PC-3 (cell line): ENCODE measurements at regions not wholly inside any gene's neighbourhood (a gene's known extent, or its start where the extent isn't known, plus 50 kb on each side); places are given as distances from the start of the nearest gene placed in this dataset.

Experiments used
- ATAC-seq: fragments of 200-7000 bp; cut with Tn5 transposase; 2 replicates; pipeline ENCODE4 v1.9.1; 2020; ENCODE audit warnings: mild to moderate bottlenecking, moderate library complexity
- BruUV-seq: library from RNA; stranded (reverse); fragments of 400-500 nt; replicated peaks from 2 replicates; lab custom pipeline; 2021; lab: Mats Ljungman, UMichigan
- CTCF ChIA-PET: fragments of 300-600 bp; sonication (Branson Sonifier 250); formaldehyde crosslinking; loops from one replicate; lab custom pipeline; 2022; ENCODE audit warnings: antibody characterized with exemption; lab: Charles Lee
- POLR2A ChIA-PET: fragments of 300-600 bp; sonication (Branson Sonifier 250); formaldehyde crosslinking; loops from one replicate; lab custom pipeline; 2022; ENCODE audit warnings: antibody characterized with exemption; ENCODE audit not compliant: unreplicated experiment; lab: Charles Lee
- DNase-seq: peaks from one replicate; pipeline ENCODE4 v3.0.0-alpha.2; 2015
- H2AFZ ChIP-seq: fragments of 300-600 bp; sonication (generic); 2 replicates; pipeline ENCODE4 v1.6.0; 2016; ENCODE audit warnings: antibody characterized with exemption, low read length
- H3F3A ChIP-seq: fragments of 300-600 bp; sonication (generic); one replicate; pipeline ENCODE4 v1.6.0; 2017; ENCODE audit warnings: antibody characterized with exemption, low read length, control low read depth, mild to moderate bottlenecking; ENCODE audit not compliant: unreplicated experiment
- H3K27ac ChIP-seq: fragments of 300-600 bp; sonication (generic); 2 replicates; pipeline ENCODE4 v1.5.1; 2016; ENCODE audit warnings: mild to moderate bottlenecking, low read length
- H3K27me3 ChIP-seq: fragments of 300-600 bp; sonication (generic); 2 replicates; pipeline ENCODE4 v1.6.1; 2016; ENCODE audit warnings: low read length, mixed read lengths
- H3K36me3 ChIP-seq: fragments of 300-600 bp; sonication (generic); 2 replicates; pipeline ENCODE4 v1.6.1; 2016; ENCODE audit warnings: low read depth, mixed run types, low read length, mixed read lengths
- H3K4me1 ChIP-seq: fragments of 300-600 bp; sonication (generic); 2 replicates; pipeline ENCODE4 v1.5.1; 2016; ENCODE audit warnings: low read length; ENCODE audit not compliant: insufficient read depth
- H3K4me2 ChIP-seq: fragments of 300-600 bp; sonication (generic); 2 replicates; pipeline ENCODE4 v1.6.0; 2016; ENCODE audit warnings: low read length
- H3K4me3 ChIP-seq: fragments of 300-600 bp; sonication (generic); 2 replicates; pipeline ENCODE4 v1.5.1; 2016; ENCODE audit warnings: mild to moderate bottlenecking, low read length, mixed read lengths
- H3K79me2 ChIP-seq: fragments of 300-600 bp; sonication (generic); 2 replicates; pipeline ENCODE4 v1.6.1; 2017; ENCODE audit warnings: low read length, mixed read lengths
- H3K9ac ChIP-seq: fragments of 300-600 bp; sonication (generic); 2 replicates; pipeline ENCODE4 v1.6.0; 2016; ENCODE audit warnings: mild to moderate bottlenecking, low read length
- H3K9me2 ChIP-seq: fragments of 300-600 bp; sonication (generic); replicated peaks from 2 replicates; pipeline ENCODE4 v1.6.1; 2016; ENCODE audit warnings: mixed run types, low read length, mixed read lengths
- H3K9me3 ChIP-seq: fragments of 300-600 bp; sonication (generic); 2 replicates; pipeline ENCODE4 v1.6.1; 2016; ENCODE audit warnings: low read length, mixed read lengths
- H4K20me1 ChIP-seq: fragments of 300-600 bp; sonication (generic); 2 replicates; pipeline ENCODE4 v1.6.1; 2016; ENCODE audit warnings: low read length, mixed read lengths
- CTCF ChIP-seq: fragments of 300-600 bp; sonication (generic); conservative IDR thresholded peaks from 2 replicates; pipeline ENCODE4 v1.5.1; 2017; ENCODE audit warnings: antibody characterized with exemption, low read depth, mild to moderate bottlenecking, low read length
- EZH2 ChIP-seq: fragments of 300-600 bp; sonication (generic); IDR thresholded peaks from one replicate; pipeline ENCODE4 v1.6.1; 2017; ENCODE audit warnings: antibody characterized with exemption, mild to moderate bottlenecking, low read length; ENCODE audit not compliant: unreplicated experiment
- EZH2phosphoT487 ChIP-seq: fragments of 300-600 bp; sonication (generic); IDR thresholded peaks from 2 replicates; pipeline ENCODE4 v1.6.1; 2018; ENCODE audit warnings: mild to moderate bottlenecking, antibody characterized with exemption, low read length, borderline replicate concordance
- intact Hi-C: fragments of 100-400 bp; cut with micrococcal nuclease; formaldehyde crosslinking; loops from 2 replicates; pipeline ENCODE4 v1.9.0; 2023

- intact Hi-C loops: no loop called here
- Histone ChIP-seq H3K4me2 (no peak overlapping the region), H3K4me1 (no peaks in the 10 kb centered on the region), H4K20me1 (no peaks in the 10 kb centered on the region), H3K79me2 (no peaks in the 10 kb centered on the region), H3K36me3 (no peaks in the 10 kb centered on the region), H3K9me3 (no peaks in the 10 kb centered on the region), H3K27me3 (no peaks in the 10 kb centered on the region), H3K9me2 (no peaks in the 10 kb centered on the region), H2AFZ (no peak overlapping the region), H3K4me3 (no peak overlapping the region), H3K9ac (no peak overlapping the region), H3K27ac (no peak overlapping the region), H3F3A (no peaks in the 10 kb centered on the region)
- no TSS peak for BruUV-seq
- CTCF ChIA-PET: no interaction called here
- ATAC-seq (no peak), DNase-seq (no peak)
- POLR2A ChIA-PET: no interaction called here
- no peak for TF ChIP-seq EZH2phosphoT487
- no peak for TF ChIP-seq CTCF
- TF ChIP-seq EZH2: no peak
These were observed 283.2 kb downstream of the ARL4A start for GRCh38 chr7:12970626-12971025.

GRCh38 chr7:12974451-12975166 is 287.2 kb downstream of the ARL4A start:
- H3K4me1 ChIP-seq: no peaks in the 10 kb centered on the region
- no peak for ATAC-seq
- intact Hi-C loops: no loop called here
- no peak overlapping the region for H3K4me2 ChIP-seq
- H3K27ac ChIP-seq: no peak overlapping the region
- TF ChIP-seq CTCF (no peak), EZH2phosphoT487 (no peak)
- no peaks in the 10 kb centered on the region for H3K27me3 ChIP-seq
- H3K4me3 ChIP-seq: no peak overlapping the region
- ChIA-PET CTCF (no interaction called here), POLR2A (no interaction called here)
- no peak overlapping the region for H3K9ac ChIP-seq
- H3K9me3 ChIP-seq: no peaks in the 10 kb centered on the region
- no peaks in the 10 kb centered on the region for H3F3A ChIP-seq
- no peaks in the 10 kb centered on the region for H3K79me2 ChIP-seq
- no peaks in the 10 kb centered on the region for H3K9me2 ChIP-seq
- no peak for DNase-seq
- no peak overlapping the region for H2AFZ ChIP-seq
- H3K36me3 ChIP-seq: no peaks in the 10 kb centered on the region
- BruUV-seq: no TSS peak
- H4K20me1 ChIP-seq: no peaks in the 10 kb centered on the region

GRCh38 chr7:12975412-12975811 is 288.0 kb downstream of the ARL4A start:
- H3K9ac ChIP-seq: no peak overlapping the region
- intact Hi-C loops: no loop called here
- no TSS peak for BruUV-seq
- no peak overlapping the region for H3K27ac ChIP-seq
- H3K9me2 ChIP-seq: no peaks in the 10 kb centered on the region
- ChIA-PET CTCF (no interaction called here), POLR2A (no interaction called here)
- no peak overlapping the region for H3K4me3 ChIP-seq
- H2AFZ ChIP-seq: no peak overlapping the region
- no peaks in the 10 kb centered on the region for H3K79me2 ChIP-seq
- TF ChIP-seq CTCF (no peak), EZH2phosphoT487 (no peak), EZH2 (no peak)
- H3K27me3 ChIP-seq: no peaks in the 10 kb centered on the region
- ATAC-seq (no peak), DNase-seq (no peak)
- H4K20me1 ChIP-seq: no peaks in the 10 kb centered on the region
- no peak overlapping the region for H3K4me2 ChIP-seq
- H3K9me3 ChIP-seq: no peaks in the 10 kb centered on the region
- no peaks in the 10 kb centered on the region for H3K36me3 ChIP-seq
- H3F3A ChIP-seq: no peaks in the 10 kb centered on the region
- no peaks in the 10 kb centered on the region for H3K4me1 ChIP-seq
